ENCODE measurements at regions not wholly inside any gene's neighbourhood (a gene's known extent, or its start where the extent isn't known, plus 50 kb on each side); places are given as distances from the start of the nearest gene placed in this dataset.

DNA sequence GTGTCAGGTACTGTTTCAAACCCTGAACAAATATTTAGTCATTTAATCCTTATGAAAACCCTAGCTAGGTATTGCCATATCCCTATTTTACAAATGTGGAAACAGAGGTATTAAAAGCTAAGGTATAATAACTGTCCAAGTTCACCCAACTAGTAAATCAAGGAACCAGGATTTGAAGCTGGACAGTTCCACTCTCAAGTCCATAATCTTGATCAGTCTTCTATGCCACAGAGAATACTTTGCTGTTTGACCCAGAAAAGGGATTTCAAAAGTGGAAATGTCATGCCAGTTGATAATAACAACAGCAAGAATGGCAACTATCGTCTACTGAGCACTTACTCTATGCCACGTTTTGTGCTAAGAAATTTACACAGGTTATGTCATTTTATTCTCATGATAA, 90.4 kb upstream of the KIT start:
- TF ChIP-seq, protein P1, sequence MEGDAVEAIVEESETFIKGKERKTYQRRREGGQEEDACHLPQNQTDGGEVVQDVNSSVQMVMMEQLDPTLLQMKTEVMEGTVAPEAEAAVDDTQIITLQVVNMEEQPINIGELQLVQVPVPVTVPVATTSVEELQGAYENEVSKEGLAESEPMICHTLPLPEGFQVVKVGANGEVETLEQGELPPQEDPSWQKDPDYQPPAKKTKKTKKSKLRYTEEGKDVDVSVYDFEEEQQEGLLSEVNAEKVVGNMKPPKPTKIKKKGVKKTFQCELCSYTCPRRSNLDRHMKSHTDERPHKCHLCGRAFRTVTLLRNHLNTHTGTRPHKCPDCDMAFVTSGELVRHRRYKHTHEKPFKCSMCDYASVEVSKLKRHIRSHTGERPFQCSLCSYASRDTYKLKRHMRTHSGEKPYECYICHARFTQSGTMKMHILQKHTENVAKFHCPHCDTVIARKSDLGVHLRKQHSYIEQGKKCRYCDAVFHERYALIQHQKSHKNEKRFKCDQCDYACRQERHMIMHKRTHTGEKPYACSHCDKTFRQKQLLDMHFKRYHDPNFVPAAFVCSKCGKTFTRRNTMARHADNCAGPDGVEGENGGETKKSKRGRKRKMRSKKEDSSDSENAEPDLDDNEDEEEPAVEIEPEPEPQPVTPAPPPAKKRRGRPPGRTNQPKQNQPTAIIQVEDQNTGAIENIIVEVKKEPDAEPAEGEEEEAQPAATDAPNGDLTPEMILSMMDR (IDR thresholded peaks at IDR 0.05; ENCODE audit: borderline replicate concordance, extremely low read depth, low read length, poor library complexity, severe bottlenecking): no peak
- TF ChIP-seq EZH2 (IDR thresholded peaks at IDR 0.05; ENCODE audit: borderline replicate concordance, low read depth, low read length, severe bottlenecking): no peak
